ENCODE measurements at regions not wholly inside any gene's neighbourhood (a gene's known extent, or its start where the extent isn't known, plus 50 kb on each side); places are given as distances from the start of the nearest gene placed in this dataset.

DNA sequence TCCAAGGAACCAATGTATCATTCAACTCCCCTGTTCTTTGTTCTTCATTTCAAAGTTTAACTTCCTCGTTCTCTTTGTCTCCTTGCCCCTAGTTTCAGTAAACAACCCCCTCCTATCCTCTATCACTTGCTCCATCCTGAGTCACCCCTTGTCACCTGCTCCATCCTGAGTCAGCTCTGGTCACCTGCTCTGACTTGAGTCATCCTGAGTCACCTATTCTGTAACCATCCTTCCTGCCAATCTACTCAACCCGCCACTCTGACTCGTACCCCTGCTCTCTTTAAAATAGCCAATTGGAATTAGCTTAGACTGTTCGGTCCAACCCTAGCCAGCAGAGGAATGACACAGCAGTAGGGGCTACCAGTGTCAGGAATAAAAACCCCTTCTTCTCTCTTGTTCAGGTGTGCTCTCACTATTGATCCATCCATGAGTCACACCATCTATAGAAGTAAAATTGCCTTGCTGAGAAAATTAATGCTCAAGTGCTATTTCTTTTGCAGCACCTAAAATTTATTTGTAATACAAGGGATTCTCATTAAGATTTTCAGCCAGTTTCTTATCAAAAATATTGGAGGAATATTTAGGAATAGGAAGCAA, 326.8 kb downstream of the AKAIN1 start:
- FAIRE-seq, result no peak
- TF ChIP-seq TAF1 (IDR thresholded peaks at IDR 0.05; ENCODE audit: low read depth, low read length) (no peak), POU2F2 (IDR thresholded peaks at IDR 0.05; ENCODE audit: low read depth, low read length) (no peak), POLR2AphosphoS5 (IDR thresholded peaks at IDR 0.05; ENCODE audit: low read depth, low read length) (no peak), POLR2A (IDR thresholded peaks at IDR 0.05; ENCODE audit: low read depth, low read length) (no peak), PAX5 (IDR thresholded peaks at IDR 0.05; ENCODE audit: insufficient read depth, low read length, severe bottlenecking) (no peak), SPI1 (IDR thresholded peaks at IDR 0.05; ENCODE audit: low read depth, low read length) (no peak)
- no peak for DNase-seq (ENCODE audit: insufficient read length, low spot score)

DNA sequence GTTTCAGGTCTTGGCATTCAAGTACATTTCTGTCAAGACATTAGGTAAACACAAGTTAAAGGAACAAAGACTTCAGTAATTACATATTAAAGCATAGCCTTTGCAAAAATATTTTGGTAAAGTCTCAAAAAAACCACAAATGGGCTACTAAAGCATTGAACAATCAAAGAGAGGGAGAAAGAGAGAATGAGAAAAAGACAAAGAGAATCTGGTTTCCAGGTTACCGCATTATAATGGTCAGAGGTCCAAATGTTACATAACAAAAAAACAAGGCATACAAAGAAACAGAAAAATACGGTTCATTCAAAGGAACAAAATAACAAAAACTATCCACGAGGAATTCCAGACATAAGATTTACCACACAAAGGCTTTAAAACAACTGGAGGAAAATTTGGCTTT, 327.9 kb downstream of the AKAIN1 start:
- DNase-seq (ENCODE audit: insufficient read length, low spot score) (no peak), FAIRE-seq (no peak)
- TF ChIP-seq POU2F2 (IDR thresholded peaks at IDR 0.05; ENCODE audit: low read depth, low read length) (no peak), TAF1 (IDR thresholded peaks at IDR 0.05; ENCODE audit: low read depth, low read length) (no peak), SPI1 (IDR thresholded peaks at IDR 0.05; ENCODE audit: low read depth, low read length) (no peak), POLR2A (IDR thresholded peaks at IDR 0.05; ENCODE audit: low read depth, low read length) (no peak), POLR2AphosphoS5 (IDR thresholded peaks at IDR 0.05; ENCODE audit: low read depth, low read length) (no peak), PAX5 (IDR thresholded peaks at IDR 0.05; ENCODE audit: insufficient read depth, low read length, severe bottlenecking) (no peak)

DNA sequence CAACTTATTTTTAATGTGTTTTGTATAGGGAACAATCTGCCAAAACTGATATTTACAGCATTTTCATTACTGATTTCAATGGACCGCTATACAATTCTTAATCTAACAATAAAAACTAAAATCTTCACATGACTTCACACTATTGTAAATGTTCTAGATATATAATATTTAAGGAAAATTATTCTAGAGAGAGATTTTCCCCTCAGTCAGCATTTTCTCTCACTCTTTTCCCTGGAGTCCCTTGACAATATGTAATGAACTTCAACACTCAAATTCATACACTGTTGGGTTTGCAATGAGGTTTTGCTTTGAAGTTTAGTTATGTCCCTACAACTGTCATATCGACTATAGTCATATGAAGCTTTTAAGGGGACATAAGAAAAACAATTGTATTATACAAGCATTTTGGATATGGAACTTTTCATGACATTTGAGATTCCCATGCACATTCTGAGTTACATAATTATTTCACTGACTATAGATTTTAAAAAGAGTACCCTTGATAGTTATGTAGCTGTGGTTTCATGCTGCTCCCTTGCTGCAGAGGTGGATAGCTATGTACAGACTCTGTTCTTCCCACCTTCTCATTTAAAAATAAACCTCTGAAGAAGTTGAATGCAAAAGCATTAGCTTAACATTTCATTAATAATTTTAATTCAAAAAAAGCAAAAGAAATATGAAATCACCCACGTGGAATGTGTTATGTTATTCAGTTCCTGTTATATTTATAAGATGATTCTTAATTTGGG, 338.5 kb downstream of the AKAIN1 start:
- DNase-seq (ENCODE audit: insufficient read length, low spot score), result no peak
- no peak for TF ChIP-seq TAF1 (IDR thresholded peaks at IDR 0.05; ENCODE audit: low read depth, low read length)
- TF ChIP-seq POLR2AphosphoS5 (IDR thresholded peaks at IDR 0.05; ENCODE audit: low read depth, low read length), result no peak
- no peak for TF ChIP-seq POLR2A (IDR thresholded peaks at IDR 0.05; ENCODE audit: low read depth, low read length)
- no peak for TF ChIP-seq PAX5 (IDR thresholded peaks at IDR 0.05; ENCODE audit: insufficient read depth, low read length, severe bottlenecking)
- no peak for TF ChIP-seq POU2F2 (IDR thresholded peaks at IDR 0.05; ENCODE audit: low read depth, low read length)
- TF ChIP-seq SPI1 (IDR thresholded peaks at IDR 0.05; ENCODE audit: low read depth, low read length), result no peak
- no peak for FAIRE-seq

DNA sequence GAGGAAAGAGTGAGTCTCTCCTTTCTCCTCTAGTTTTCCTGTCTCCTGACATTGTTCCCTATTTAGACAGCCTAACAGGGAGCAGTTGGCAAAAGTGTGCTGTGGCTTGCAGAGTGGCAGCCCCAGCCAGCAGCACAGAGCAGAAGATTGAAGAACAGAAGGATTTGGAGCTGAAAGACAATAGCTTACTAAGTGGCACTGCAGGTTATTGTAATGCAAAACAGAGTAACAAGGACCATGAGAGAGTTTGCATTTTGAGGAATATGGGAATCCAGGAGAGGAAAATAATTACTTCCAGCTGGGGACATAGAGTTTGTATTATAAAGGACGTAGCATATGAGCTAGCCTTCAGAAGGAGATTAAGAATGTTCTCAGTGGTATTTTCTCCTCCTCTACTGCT, 342.4 kb downstream of the AKAIN1 start:
- TF ChIP-seq TAF1 (IDR thresholded peaks at IDR 0.05; ENCODE audit: low read depth, low read length), result no peak
- FAIRE-seq, result no peak
- no peak for DNase-seq (ENCODE audit: insufficient read length, low spot score)

DNA sequence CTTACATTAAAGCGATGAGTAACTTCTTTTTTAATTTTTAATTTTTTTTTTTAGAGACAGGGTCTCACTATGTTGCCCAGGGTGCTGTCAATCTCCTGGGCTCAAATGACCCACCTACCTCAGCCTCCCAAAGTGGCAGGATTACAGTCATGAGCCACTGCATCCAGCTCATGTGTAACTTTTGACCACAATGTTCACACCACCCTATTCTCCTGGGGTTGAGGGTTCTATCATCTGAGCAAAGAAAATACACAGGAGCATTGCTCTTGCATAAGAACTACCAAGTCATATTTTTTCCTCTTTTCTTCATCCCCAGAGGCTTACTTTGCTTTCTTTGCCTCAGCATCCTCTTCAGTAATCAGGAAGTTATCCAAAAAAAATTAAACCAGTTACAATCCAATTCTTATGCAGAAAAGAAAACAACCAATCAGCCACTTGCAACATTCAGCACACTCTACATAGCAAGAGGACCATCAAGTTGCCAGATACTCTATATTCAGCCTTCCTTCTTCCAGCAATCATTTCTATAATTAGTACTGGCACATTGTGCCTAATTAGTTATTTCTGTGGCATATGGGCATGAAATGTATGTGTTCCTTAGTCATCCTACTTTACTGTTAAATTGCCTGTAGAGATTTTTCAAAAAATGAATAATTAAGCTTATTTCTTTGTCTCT, 345.6 kb downstream of the AKAIN1 start:
- TF ChIP-seq SPI1 (IDR thresholded peaks at IDR 0.05; ENCODE audit: low read depth, low read length) (no peak), TAF1 (IDR thresholded peaks at IDR 0.05; ENCODE audit: low read depth, low read length) (no peak), POU2F2 (IDR thresholded peaks at IDR 0.05; ENCODE audit: low read depth, low read length) (no peak), POLR2A (IDR thresholded peaks at IDR 0.05; ENCODE audit: low read depth, low read length) (no peak), POLR2AphosphoS5 (IDR thresholded peaks at IDR 0.05; ENCODE audit: low read depth, low read length) (no peak), PAX5 (IDR thresholded peaks at IDR 0.05; ENCODE audit: insufficient read depth, low read length, severe bottlenecking) (no peak)
- FAIRE-seq (no peak), DNase-seq (ENCODE audit: insufficient read length, low spot score) (no peak)

DNA sequence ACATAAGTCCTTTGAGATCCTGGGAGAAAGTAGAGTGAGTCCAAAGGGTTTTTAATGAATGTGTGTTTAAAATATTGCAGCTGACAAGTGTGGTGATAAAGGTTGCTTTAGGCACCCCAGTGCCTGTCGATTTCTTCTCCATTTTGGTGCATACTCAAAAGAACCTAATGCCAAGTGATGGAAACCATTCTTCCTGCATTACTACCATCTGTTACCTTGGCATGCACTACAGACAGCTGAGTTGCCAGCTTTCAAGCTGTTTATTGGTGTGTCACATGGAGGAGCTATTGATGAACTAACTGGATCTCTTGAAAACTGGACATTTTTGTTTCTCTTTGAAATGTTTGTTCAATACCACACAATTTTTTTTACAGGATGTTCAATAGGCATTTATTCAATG, 350.0 kb downstream of the AKAIN1 start:
- TF ChIP-seq POLR2AphosphoS5 (IDR thresholded peaks at IDR 0.05; ENCODE audit: low read depth, low read length) (no peak), POU2F2 (IDR thresholded peaks at IDR 0.05; ENCODE audit: low read depth, low read length) (no peak), TAF1 (IDR thresholded peaks at IDR 0.05; ENCODE audit: low read depth, low read length) (no peak), POLR2A (IDR thresholded peaks at IDR 0.05; ENCODE audit: low read depth, low read length) (no peak), SPI1 (IDR thresholded peaks at IDR 0.05; ENCODE audit: low read depth, low read length) (no peak), PAX5 (IDR thresholded peaks at IDR 0.05; ENCODE audit: insufficient read depth, low read length, severe bottlenecking) (no peak)
- DNase-seq (ENCODE audit: insufficient read length, low spot score) (no peak), FAIRE-seq (no peak)

DNA sequence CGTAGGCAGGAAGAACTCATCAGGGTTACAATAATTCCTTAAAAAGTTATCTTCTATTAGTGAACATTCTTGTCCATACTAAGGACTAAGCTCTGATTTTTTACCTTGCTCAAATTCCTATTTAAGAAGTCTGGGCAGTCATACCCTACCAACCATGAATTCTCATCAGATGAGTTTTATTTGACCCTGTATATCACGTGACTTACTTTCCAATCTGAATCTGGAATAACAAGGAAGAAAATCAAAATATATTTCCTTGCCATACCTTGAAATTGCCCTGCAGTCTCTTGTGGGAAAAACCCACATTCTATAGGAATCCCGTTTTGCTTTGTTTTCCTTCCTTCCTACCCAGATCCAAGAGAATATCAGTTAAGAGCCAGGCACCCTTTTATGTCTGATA, 352.7 kb downstream of the AKAIN1 start:
- TF ChIP-seq PAX5 (IDR thresholded peaks at IDR 0.05; ENCODE audit: insufficient read depth, low read length, severe bottlenecking), result no peak
- no peak for FAIRE-seq
- DNase-seq (ENCODE audit: insufficient read length, low spot score), result no peak

DNA sequence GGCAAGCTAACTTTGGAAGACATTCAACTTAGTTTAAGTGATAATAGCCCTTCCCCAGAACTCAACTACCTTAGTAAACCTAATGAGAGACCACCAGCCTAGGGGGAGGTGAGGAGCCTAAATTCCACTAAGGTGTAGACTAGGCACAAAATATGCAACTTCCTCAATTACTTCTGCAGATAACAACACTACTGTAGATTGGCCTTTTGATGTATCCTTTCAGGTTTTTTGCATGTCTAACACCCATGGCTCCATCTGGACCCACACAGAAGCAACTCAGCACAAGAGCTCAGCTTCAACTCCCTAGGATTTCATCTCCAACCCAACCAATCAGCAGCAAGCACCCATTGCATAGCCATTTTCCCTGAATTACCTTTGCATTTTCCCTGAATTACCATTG, 353.3 kb downstream of the AKAIN1 start:
- TF ChIP-seq POLR2A (IDR thresholded peaks at IDR 0.05; ENCODE audit: low read depth, low read length) (no peak), POLR2AphosphoS5 (IDR thresholded peaks at IDR 0.05; ENCODE audit: low read depth, low read length) (no peak), SPI1 (IDR thresholded peaks at IDR 0.05; ENCODE audit: low read depth, low read length) (no peak), POU2F2 (IDR thresholded peaks at IDR 0.05; ENCODE audit: low read depth, low read length) (no peak), TAF1 (IDR thresholded peaks at IDR 0.05; ENCODE audit: low read depth, low read length) (no peak), PAX5 (IDR thresholded peaks at IDR 0.05; ENCODE audit: insufficient read depth, low read length, severe bottlenecking) (no peak)
- FAIRE-seq, result no peak
- DNase-seq (ENCODE audit: insufficient read length, low spot score), result no peak

DNA sequence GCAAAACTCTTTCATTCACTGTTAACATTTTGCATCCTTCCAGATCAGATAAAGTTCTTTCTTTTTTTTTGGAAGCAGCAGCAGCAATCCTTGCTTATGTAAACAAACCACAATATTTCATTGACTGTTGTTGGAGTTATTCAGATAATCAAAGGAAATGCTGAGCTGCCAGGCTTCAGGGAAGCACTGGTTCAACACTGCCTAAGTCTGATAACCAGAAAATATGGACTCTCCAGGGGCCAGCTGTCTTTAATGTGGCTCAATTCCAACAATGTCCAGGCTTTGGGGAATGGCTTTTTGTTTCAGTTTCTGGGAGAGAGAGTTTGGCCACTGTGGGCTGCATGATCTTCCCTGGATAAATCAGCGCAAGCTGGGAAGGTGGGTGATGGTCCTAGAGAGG, 354.3 kb downstream of the AKAIN1 start:
- no peak for DNase-seq (ENCODE audit: insufficient read length, low spot score)

More for the DNA sequence above, 354.3 kb downstream of the AKAIN1 start:
- no peak for TF ChIP-seq SPI1 (IDR thresholded peaks at IDR 0.05; ENCODE audit: low read depth, low read length)
- no peak for TF ChIP-seq POU2F2 (IDR thresholded peaks at IDR 0.05; ENCODE audit: low read depth, low read length)
- TF ChIP-seq TAF1 (IDR thresholded peaks at IDR 0.05; ENCODE audit: low read depth, low read length), result no peak
- TF ChIP-seq POLR2AphosphoS5 (IDR thresholded peaks at IDR 0.05; ENCODE audit: low read depth, low read length), result no peak
- no peak for TF ChIP-seq POLR2A (IDR thresholded peaks at IDR 0.05; ENCODE audit: low read depth, low read length)
- no peak for TF ChIP-seq PAX5 (IDR thresholded peaks at IDR 0.05; ENCODE audit: insufficient read depth, low read length, severe bottlenecking)
- FAIRE-seq, result no peak

Measured in GM12891 (cell line).